Ovary (tissue), 3 donors: ENCODE measurements at regions not wholly inside any gene's neighbourhood (a gene's known extent, or its start where the extent isn't known, plus 50 kb on each side); places are given as distances from the start of the nearest gene placed in this dataset.

Experiments used
- CTCF ChIP-seq, 3 donors: fragments of 450-650 bp in 2 of 3; fragments of 200-600 bp in 1 of 3; IDR thresholded peaks; one replicate each; pipeline versions ENCODE4 v1.5.1 to v1.8.0; 2016 to 2022; ENCODE audit warnings: antibody characterized with exemption in 3 of 3, mild to moderate bottlenecking in 1 of 3
- EP300 ChIP-seq: sonication (generic); formaldehyde crosslinking; IDR thresholded peaks from one replicate; pipeline ENCODE4 v1.6.1; 2017; ENCODE audit warnings: antibody characterized with exemption
- donor health status: DM: no; HTN: no; CAD: no.

GRCh38 chr13:18936104-18936503 lies 245.5 kb downstream of the TUBA3C start:
- no peak for TF ChIP-seq CTCF (IDR thresholded peaks at IDR 0.05)
- TF ChIP-seq EP300, result no peak
